Activated CD4-positive, alpha-beta T cell treated with anti-CD3 and anti-CD28 coated beads, Interleukin-2, amount 10 ng/mL, durations not matched to agents 24 days and 14 days (primary cell): ENCODE measurements at regions not wholly inside any gene's neighbourhood (a gene's known extent, or its start where the extent isn't known, plus 50 kb on each side); places are given as distances from the start of the nearest gene placed in this dataset.
A peak's percentile ranks its signal among the peaks of the same experiment; 100 is the strongest.

Experiments used
- DNase-seq: peaks from one replicate; pipeline ENCODE4 v3.0.0; 2022
- H3K27ac Mint-ChIP-seq: one replicate; pipeline ENCODE4 v1.8.0; 2022; ENCODE audit warnings: mild to moderate bottlenecking, mixed read lengths
- H3K27me3 Mint-ChIP-seq: one replicate; pipeline ENCODE4 v1.8.0; 2022; ENCODE audit warnings: mixed read lengths
- H3K36me3 Mint-ChIP-seq: one replicate; pipeline ENCODE4 v1.8.0; 2022; ENCODE audit warnings: low read depth, mild to moderate bottlenecking, mixed read lengths
- H3K4me1 Mint-ChIP-seq: one replicate; pipeline ENCODE4 v1.8.0; 2021; ENCODE audit warnings: mixed read lengths
- H3K4me3 Mint-ChIP-seq: one replicate; pipeline ENCODE4 v1.8.0; 2022; ENCODE audit warnings: mild to moderate bottlenecking, moderate library complexity, mixed read lengths
- H3K9me3 Mint-ChIP-seq: one replicate; pipeline ENCODE4 v1.8.0; 2021; ENCODE audit warnings: mixed read lengths
- intact Hi-C: fragments of 100-400 bp; cut with micrococcal nuclease; formaldehyde crosslinking; loops from one replicate; pipeline ENCODE4 v1.15.1; 2023

DNA sequence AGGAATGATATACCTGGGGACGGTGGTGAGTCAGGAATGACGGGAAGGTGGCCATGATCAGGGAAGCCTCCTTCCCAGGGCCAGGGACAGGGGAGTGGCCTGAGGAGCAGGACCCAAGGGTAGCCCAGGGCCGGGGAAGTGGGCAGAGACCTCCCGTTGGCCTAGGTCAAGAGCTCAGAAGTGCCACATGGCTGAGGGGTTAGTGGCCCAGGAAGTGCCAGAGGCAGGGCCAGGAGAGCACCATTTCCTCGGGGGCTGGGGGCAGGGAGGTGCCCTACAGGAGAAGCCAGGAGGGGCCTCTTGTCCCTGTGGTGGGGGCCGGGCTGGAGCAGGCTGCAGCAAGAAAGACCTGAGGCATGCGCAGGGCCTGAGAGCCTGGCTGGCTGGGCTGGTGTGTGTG lies 152.3 kb upstream of the ZSWIM2 start:
- no peaks in the 10 kb centered on the region for H3K36me3 Mint-ChIP-seq
- no peak overlapping the region for H3K4me3 Mint-ChIP-seq
- no peaks in the 10 kb centered on the region for H3K4me1 Mint-ChIP-seq
- H3K27ac Mint-ChIP-seq: no peak overlapping the region
- no peaks in the 10 kb centered on the region for H3K9me3 Mint-ChIP-seq
- H3K27me3 Mint-ChIP-seq: no peaks in the 10 kb centered on the region
- DNase-seq: peak; percentile 46
- intact Hi-C loops: no loop called here

DNA sequence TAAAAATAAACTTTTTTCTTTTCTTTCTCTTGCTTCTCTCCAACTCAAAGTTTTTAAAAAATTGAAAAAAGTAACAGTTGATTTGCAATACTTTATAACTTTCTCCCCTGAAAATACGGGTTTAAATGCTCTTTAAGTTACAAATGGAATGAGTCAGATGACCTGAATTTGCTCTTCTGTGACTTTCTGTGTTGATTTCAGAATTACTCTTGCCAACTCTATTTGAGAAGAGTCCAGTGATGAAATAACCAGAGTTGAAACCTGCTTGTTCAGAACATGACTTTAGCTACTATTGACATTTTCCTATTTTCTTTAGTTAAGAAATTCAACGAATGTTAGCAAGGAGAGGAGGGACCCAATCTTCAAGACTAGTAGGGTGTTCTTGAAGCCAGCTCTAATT lies 146.1 kb upstream of the ZSWIM2 start:
- no peak overlapping the region for H3K27ac Mint-ChIP-seq
- DNase-seq: no peak

GRCh38 chr2:186992597-186992996 lies 143.6 kb upstream of the ZSWIM2 start:
- no peak overlapping the region for H3K4me3 Mint-ChIP-seq
- intact Hi-C loops: no loop called here

More for the DNA sequence above, 146.1 kb upstream of the ZSWIM2 start:
- Mint-ChIP-seq H3K27me3 (no peaks in the 10 kb centered on the region), H3K4me1 (no peaks in the 10 kb centered on the region), H3K36me3 (no peaks in the 10 kb centered on the region), H3K9me3 (no peaks in the 10 kb centered on the region), H3K4me3 (no peak overlapping the region)
- intact Hi-C loops: no loop called here

DNA sequence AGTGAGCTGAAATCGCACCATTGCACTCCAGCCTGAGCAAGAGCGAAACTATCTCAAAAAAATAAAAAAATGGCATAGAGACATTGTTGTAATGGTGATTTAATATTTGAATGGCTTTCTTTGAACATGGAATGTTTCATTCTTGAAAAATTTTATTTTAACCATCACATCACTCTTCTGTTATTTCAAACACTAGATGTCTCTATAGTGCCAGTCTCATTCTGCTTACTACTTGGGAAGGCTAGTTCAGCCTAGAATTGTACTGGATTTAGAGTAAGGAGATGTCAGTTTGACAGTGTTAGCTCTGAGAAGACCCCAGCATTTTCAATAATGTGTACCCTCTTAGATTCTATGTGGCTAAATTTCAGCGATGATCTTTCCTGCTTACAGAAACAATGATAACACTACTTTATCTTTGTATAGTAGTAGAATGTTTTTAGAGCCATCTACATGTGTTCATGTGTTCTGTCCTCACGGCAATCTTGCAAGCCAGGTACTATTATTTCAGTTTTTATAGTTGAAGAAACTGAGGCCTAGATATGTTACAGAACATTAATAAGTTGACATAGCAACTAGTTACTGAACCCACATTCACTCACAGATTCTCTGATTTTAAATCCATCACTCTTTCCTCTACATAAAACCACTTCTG lies 142.9 kb upstream of the ZSWIM2 start:
- intact Hi-C loops: no loop called here
- no peak for DNase-seq
- no peaks in the 10 kb centered on the region for H3K36me3 Mint-ChIP-seq
- H3K4me1 Mint-ChIP-seq: no peaks in the 10 kb centered on the region
- H3K27ac Mint-ChIP-seq: no peak overlapping the region
- H3K4me3 Mint-ChIP-seq: no peak overlapping the region
- peaks cover 5% of the 10 kb centered on the region for H3K9me3 Mint-ChIP-seq
- H3K27me3 Mint-ChIP-seq: no peaks in the 10 kb centered on the region

More at GRCh38 chr2:186992597-186992996, 143.6 kb upstream of the ZSWIM2 start:
- DNase-seq: no peak
- Mint-ChIP-seq H3K27ac (no peak overlapping the region), H3K9me3 (peaks cover 5% of the 10 kb centered on the region), H3K36me3 (no peaks in the 10 kb centered on the region), H3K27me3 (no peaks in the 10 kb centered on the region), H3K4me1 (no peaks in the 10 kb centered on the region)

- H3K27me3 Mint-ChIP-seq: no peaks in the 10 kb centered on the region
- H3K4me3 Mint-ChIP-seq: no peak overlapping the region
- H3K36me3 Mint-ChIP-seq: no peaks in the 10 kb centered on the region
- no peaks in the 10 kb centered on the region for H3K4me1 Mint-ChIP-seq
- no peak overlapping the region for H3K27ac Mint-ChIP-seq
- no peak for DNase-seq
- peaks cover 15% of the 10 kb centered on the region for H3K9me3 Mint-ChIP-seq
- intact Hi-C loops: no loop called here
Observed at GRCh38 chr2:186984966-186985365, 136.0 kb upstream of the ZSWIM2 start.

GRCh38 chr2:186984481-186984880 lies 135.5 kb upstream of the ZSWIM2 start:
- H3K27ac Mint-ChIP-seq: no peak overlapping the region
- no peak overlapping the region for H3K4me3 Mint-ChIP-seq
- no peaks in the 10 kb centered on the region for H3K4me1 Mint-ChIP-seq
- H3K9me3 Mint-ChIP-seq: peaks cover 15% of the 10 kb centered on the region
- intact Hi-C loops: no loop called here
- no peaks in the 10 kb centered on the region for H3K36me3 Mint-ChIP-seq
- no peak for DNase-seq
- H3K27me3 Mint-ChIP-seq: no peaks in the 10 kb centered on the region

- H3K27ac Mint-ChIP-seq: no peak overlapping the region
- peak; percentile 39 for DNase-seq
- intact Hi-C loops: no loop called here
- H3K27me3 Mint-ChIP-seq: no peaks in the 10 kb centered on the region
- no peak overlapping the region for H3K4me3 Mint-ChIP-seq
- H3K9me3 Mint-ChIP-seq: peaks cover 4% of the 10 kb centered on the region
- no peaks in the 10 kb centered on the region for H3K4me1 Mint-ChIP-seq
- no peaks in the 10 kb centered on the region for H3K36me3 Mint-ChIP-seq
Observed at GRCh38 chr2:186980787-186981550, 132.0 kb upstream of the ZSWIM2 start.

GRCh38 chr2:186980117-186980442 lies 131.1 kb upstream of the ZSWIM2 start:
- intact Hi-C loops: no loop called here
- no peaks in the 10 kb centered on the region for H3K36me3 Mint-ChIP-seq
- no peak overlapping the region for H3K27ac Mint-ChIP-seq
- no peaks in the 10 kb centered on the region for H3K27me3 Mint-ChIP-seq
- H3K4me1 Mint-ChIP-seq: no peaks in the 10 kb centered on the region
- DNase-seq: no peak
- H3K4me3 Mint-ChIP-seq: no peak overlapping the region
- H3K9me3 Mint-ChIP-seq: no peaks in the 10 kb centered on the region

DNA sequence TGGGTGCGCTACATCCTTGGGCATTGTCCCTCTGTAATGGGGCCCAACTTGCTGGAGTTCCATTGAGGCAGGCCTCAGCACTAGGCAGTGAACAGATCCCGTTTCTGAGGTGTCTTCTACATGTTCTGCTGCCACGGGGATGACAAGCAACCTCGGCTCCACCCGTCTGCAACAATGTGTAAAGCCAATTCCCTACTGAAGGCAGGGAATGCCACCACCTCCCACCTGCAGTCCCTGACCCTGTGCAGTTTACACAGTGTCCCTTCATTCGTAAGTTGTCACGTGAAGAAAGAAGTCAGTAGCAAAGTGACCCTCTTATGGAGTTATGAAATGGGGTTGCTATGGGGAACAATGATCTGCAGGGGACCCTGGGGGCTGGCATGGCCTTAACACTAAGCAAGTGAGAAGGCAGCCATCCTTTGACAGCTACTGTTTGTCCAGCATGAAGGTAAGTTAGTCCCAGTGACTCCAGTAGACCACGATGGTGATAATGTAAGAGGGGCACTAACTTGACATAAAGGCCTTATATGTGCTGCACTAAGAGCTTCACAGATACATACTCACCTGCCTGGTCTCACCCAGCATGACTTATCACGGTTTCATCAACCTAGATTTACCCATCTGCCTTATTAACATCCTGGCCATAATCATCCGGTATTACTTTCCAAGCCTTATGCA lies 130.6 kb upstream of the ZSWIM2 start:
- Mint-ChIP-seq H3K4me1 (no peaks in the 10 kb centered on the region), H3K27me3 (no peaks in the 10 kb centered on the region), H3K9me3 (no peaks in the 10 kb centered on the region), H3K4me3 (no peak overlapping the region), H3K36me3 (no peaks in the 10 kb centered on the region), H3K27ac (no peak overlapping the region)
- DNase-seq: no peak
- intact Hi-C loops: no loop called here

- no peaks in the 10 kb centered on the region for H3K4me1 Mint-ChIP-seq
- H3K27me3 Mint-ChIP-seq: no peaks in the 10 kb centered on the region
- H3K4me3 Mint-ChIP-seq: no peak overlapping the region
- no peak overlapping the region for H3K27ac Mint-ChIP-seq
- intact Hi-C loops: no loop called here
- no peaks in the 10 kb centered on the region for H3K9me3 Mint-ChIP-seq
- DNase-seq: no peak
- no peaks in the 10 kb centered on the region for H3K36me3 Mint-ChIP-seq
Observed at GRCh38 chr2:186977433-186978045, 128.6 kb upstream of the ZSWIM2 start.

- no peaks in the 10 kb centered on the region for H3K27me3 Mint-ChIP-seq
- H3K4me1 Mint-ChIP-seq: no peaks in the 10 kb centered on the region
- DNase-seq: no peak
- H3K36me3 Mint-ChIP-seq: no peaks in the 10 kb centered on the region
- H3K27ac Mint-ChIP-seq: no peak overlapping the region
- intact Hi-C loops: no loop called here
- H3K9me3 Mint-ChIP-seq: no peaks in the 10 kb centered on the region
- H3K4me3 Mint-ChIP-seq: no peak overlapping the region
Observed at GRCh38 chr2:186976329-186976728, 127.4 kb upstream of the ZSWIM2 start.

DNA sequence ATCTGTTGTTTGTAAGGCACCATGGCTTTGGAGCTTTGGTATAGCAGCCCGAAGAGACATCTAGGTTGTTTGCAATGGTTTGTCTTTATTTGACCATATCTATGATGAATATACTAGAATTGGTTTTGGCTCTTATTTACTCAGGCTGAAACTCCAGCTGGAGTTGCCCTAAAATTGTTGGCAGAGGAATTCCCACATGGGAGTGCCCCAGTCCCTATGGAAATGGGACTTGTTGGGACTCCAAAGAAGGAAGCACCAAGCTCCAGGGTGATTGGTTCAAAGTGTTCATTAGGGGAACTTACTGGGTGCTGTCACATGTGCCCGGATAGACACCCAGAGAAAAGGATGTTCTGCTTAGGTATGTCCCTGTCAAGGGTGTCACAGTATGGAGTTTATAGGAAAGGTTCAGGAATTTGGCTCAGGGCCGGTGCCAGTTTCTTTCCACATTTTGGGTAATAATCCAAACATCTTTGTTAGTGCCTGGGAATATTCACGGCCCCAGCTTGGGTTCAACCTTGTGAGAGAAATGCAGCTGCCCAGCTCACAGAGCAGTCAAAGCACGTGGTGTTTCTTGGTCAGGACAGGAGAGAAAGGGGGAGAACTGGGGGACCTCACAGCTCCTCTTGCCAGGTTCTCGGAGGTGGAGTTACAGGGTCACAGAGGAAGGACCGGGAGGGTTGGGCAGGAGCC lies 123.5 kb upstream of the ZSWIM2 start:
- Mint-ChIP-seq H3K9me3 (no peaks in the 10 kb centered on the region), H3K36me3 (no peaks in the 10 kb centered on the region), H3K27ac (no peak overlapping the region), H3K4me1 (no peaks in the 10 kb centered on the region), H3K4me3 (no peak overlapping the region), H3K27me3 (no peaks in the 10 kb centered on the region)
- DNase-seq: no peak
- intact Hi-C loops: no loop called here

GRCh38 chr2:186968277-186968676 lies 119.3 kb upstream of the ZSWIM2 start:
- Mint-ChIP-seq H3K4me3 (no peak overlapping the region), H3K27me3 (no peaks in the 10 kb centered on the region), H3K27ac (no peak overlapping the region), H3K4me1 (no peaks in the 10 kb centered on the region), H3K36me3 (no peaks in the 10 kb centered on the region), H3K9me3 (no peaks in the 10 kb centered on the region)
- intact Hi-C loops: no loop called here
- DNase-seq: no peak

DNA sequence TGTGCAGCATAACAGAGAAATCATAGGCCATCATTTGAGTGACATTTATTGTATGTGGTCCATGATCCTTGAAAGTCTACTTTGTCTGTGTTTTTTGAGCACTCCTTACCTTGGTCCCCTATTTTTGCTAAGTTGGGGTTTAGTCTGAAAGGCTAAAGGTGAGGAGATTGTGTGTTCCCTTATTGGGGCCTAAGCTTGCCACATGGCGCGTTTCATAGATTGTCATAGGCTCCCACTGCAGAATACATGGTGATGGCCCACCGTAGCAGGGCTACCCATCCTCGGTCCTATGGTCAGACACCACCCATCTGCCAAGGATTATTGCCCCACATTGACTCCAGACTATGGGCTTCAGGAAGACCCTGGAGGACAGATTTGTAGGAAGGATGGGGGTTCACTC lies 117.0 kb upstream of the ZSWIM2 start:
- intact Hi-C loops: no loop called here

More for the DNA sequence above, 117.0 kb upstream of the ZSWIM2 start:
- Mint-ChIP-seq H3K4me1 (no peaks in the 10 kb centered on the region), H3K9me3 (no peaks in the 10 kb centered on the region), H3K4me3 (no peak overlapping the region), H3K27ac (no peak overlapping the region), H3K36me3 (no peaks in the 10 kb centered on the region), H3K27me3 (no peaks in the 10 kb centered on the region)
- no peak for DNase-seq
